ENCODE measurements at regions not wholly inside any gene's neighbourhood (a gene's known extent, or its start where the extent isn't known, plus 50 kb on each side); places are given as distances from the start of the nearest gene placed in this dataset.

DNA sequence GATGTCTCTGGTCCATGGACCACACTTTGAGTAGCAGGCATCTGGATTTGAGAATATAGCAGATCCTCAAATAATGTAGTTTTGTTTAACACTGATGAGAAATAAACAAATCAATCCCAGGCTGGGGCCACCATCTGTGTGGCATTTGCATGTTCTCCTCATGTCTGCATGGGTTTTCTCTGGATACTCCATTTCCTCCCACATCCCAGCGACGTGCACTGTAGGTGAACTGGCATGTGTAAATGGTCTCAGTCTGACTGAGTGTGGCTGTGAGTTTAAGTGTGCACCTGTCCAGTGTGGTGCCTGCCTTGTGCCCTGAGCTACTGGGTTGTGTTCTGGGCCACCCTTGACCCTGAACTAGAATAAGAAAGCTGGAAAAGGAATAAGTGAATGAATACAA lies 66.3 kb upstream of the NANOGP8 start:
- DNase-seq: peak; percentile 30

- DNase-seq: no peak
Observed at GRCh38 chr15:35150361-35150760, 65.3 kb upstream of the NANOGP8 start.

DNA sequence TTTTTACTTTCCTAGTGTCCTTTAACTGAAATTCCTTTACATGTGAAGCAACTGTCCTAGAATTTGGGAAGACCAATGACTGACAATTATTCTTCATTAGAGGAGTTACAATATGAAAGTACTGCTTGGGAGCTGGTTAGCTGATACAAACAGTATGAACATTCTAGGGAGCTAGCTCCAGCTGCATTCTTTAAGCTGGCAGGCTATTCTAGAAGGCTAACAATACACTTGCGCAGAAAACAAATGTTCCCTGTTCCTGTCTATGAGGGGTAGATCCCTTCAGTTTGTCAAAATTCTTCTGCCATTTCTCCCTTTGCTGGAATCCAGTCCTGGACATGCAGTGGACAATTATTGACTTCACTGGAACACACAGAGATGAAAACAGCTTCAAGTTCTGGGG lies 60.2 kb upstream of the NANOGP8 start:
- DNase-seq: no peak

GRCh38 chr15:35142578-35142977 lies 57.5 kb upstream of the NANOGP8 start:
- DNase-seq: no peak

GRCh38 chr15:35141743-35142471 lies 56.8 kb upstream of the NANOGP8 start:
- no peak for DNase-seq

DNA sequence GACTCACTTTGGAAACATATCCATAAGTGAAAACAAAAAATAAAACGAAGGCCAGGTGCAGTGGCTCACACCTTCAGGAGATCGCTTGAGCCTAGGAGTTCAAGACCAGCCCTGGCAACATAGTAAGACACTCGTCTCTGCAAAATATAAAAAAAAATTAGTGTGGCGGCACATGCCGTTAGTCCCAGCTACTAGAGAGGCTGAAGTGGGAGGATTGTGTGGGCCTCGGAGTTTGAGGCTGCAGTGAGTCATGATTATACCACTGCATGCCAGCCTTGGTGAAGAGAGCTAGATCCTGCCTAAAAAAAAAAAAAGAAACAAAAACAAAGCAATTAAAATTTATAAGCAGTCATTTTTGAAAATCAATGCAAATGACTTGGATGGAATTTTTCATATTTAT lies 54.7 kb upstream of the NANOGP8 start:
- no peak for DNase-seq

DNA sequence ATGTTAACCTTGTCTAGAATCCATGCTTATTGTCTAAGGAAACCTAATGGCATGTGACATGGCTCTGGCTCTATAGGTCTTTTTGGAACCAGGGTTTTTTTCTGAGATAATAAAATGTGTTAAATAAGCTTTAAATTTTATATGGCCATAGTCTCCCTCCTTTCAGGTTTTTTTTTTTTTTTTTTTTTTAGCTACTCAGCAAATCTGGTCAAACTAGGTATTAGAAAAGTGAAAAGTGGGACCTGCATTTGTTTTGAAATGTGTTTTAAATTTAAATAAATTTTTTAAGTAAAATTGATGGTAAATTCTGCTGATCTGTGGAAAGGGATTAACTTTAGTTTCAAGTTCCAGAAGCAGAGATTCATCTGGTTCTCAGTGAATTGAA lies 52.1 kb upstream of the NANOGP8 start:
- no peak for DNase-seq

GRCh38 chr15:35136321-35137189 lies 51.5 kb upstream of the NANOGP8 start:
- DNase-seq: no peak

All from NCI-H526 treated with DMSO at 0.1 percent for 48 hours (cell line).